ENCODE measurements at regions not wholly inside any gene's neighbourhood (a gene's known extent, or its start where the extent isn't known, plus 50 kb on each side); places are given as distances from the start of the nearest gene placed in this dataset.

GRCh38 chr3:83403927-83404326, 1554.9 kb upstream of the CADM2 start:
- no peak for TF ChIP-seq ELK4 (IDR thresholded peaks at IDR 0.05; ENCODE audit: borderline replicate concordance, low read depth, low read length)
- TF ChIP-seq CTCF (tag by site-specific recombination; IDR thresholded peaks at IDR 0.05), result no peak
- TF ChIP-seq YY1 (tag by site-specific recombination; IDR thresholded peaks at IDR 0.05), result no peak
- no peak for TF ChIP-seq KLF8 (tag by site-specific recombination; IDR thresholded peaks at IDR 0.05)

All from HEK293 (cell line).